VCaP (cell line): ENCODE measurements at regions not wholly inside any gene's neighbourhood (a gene's known extent, or its start where the extent isn't known, plus 50 kb on each side); places are given as distances from the start of the nearest gene placed in this dataset.

Experiments used
- H3K27ac ChIP-seq: fragments of 450-650 bp; 2 replicates; pipeline ENCODE4 v1.5.1; 2017
- CTCF ChIP-seq: fragments of 450-650 bp; conservative IDR thresholded peaks from 2 replicates; pipeline ENCODE4 v1.5.1; 2017; ENCODE audit warnings: mild to moderate bottlenecking, moderate library complexity

GRCh38 chr17:36862116-36862920 lies 75.0 kb upstream of the LHX1 start:
- no peak overlapping the region for H3K27ac ChIP-seq
- TF ChIP-seq CTCF: no peak

GRCh38 chr17:36863131-36863530 lies 74.1 kb upstream of the LHX1 start:
- H3K27ac ChIP-seq: no peak overlapping the region
- no peak for TF ChIP-seq CTCF

GRCh38 chr17:36863676-36864612 lies 73.3 kb upstream of the LHX1 start:
- H3K27ac ChIP-seq: no peak overlapping the region
- TF ChIP-seq CTCF: no peak

- TF ChIP-seq CTCF: no peak
- no peak overlapping the region for H3K27ac ChIP-seq
Measured at GRCh38 chr17:36864827-36865430, 72.3 kb upstream of the LHX1 start.

- no peak overlapping the region for H3K27ac ChIP-seq
- TF ChIP-seq CTCF: no peak
Measured at GRCh38 chr17:36867716-36868341, 69.4 kb upstream of the LHX1 start.

GRCh38 chr17:36868777-36869176 lies 68.5 kb upstream of the LHX1 start:
- no peak overlapping the region for H3K27ac ChIP-seq
- no peak for TF ChIP-seq CTCF

- no peak for TF ChIP-seq CTCF
- H3K27ac ChIP-seq: no peak overlapping the region
Measured at GRCh38 chr17:36869441-36869840, 67.8 kb upstream of the LHX1 start.
